Coronary artery (tissue), 2 donors: ENCODE measurements at regions not wholly inside any gene's neighbourhood (a gene's known extent, or its start where the extent isn't known, plus 50 kb on each side); places are given as distances from the start of the nearest gene placed in this dataset.

Experiments
- DNase-seq: peaks from one replicate; pipeline ENCODE4 v3.0.0-alpha.2; 2017; ENCODE audit warnings: low spot score
- H3K27ac ChIP-seq, 2 donors: fragments of 200-600 bp; sonication (generic); one replicate each; pipeline ENCODE4 v1.5.1; 2016 to 2019
- H3K4me3 ChIP-seq: fragments of 200-600 bp; sonication (generic); 2 replicates; pipeline ENCODE4 v1.5.1; 2016; ENCODE audit warnings: mild to moderate bottlenecking, moderate library complexity
- TF ChIP-seq, protein P1 (sequence below): fragments of 200-600 bp; sonication (generic); IDR thresholded peaks from one replicate; pipeline ENCODE4 v1.5.1; 2019; ENCODE audit warnings: antibody characterized with exemption

DNA sequence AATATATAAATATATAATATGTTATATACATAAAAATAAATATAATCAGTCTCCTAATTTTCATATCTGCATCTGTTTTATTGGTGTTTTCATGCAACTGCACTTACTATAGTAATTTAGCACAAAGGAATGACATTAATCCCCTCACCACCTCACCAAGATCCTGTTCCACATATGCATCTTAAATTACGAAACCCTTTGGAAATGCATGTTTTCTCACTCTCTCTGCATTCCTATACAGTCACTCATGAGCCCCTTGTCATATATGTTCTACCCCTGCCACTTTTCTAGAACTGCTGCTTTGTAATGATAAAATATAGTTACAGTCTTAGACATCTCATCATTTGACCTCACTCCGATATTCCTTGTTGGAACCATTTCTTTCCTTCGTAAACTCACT lies 728.7 kb upstream of the SLIT2 start:
- TF ChIP-seq, protein P1, sequence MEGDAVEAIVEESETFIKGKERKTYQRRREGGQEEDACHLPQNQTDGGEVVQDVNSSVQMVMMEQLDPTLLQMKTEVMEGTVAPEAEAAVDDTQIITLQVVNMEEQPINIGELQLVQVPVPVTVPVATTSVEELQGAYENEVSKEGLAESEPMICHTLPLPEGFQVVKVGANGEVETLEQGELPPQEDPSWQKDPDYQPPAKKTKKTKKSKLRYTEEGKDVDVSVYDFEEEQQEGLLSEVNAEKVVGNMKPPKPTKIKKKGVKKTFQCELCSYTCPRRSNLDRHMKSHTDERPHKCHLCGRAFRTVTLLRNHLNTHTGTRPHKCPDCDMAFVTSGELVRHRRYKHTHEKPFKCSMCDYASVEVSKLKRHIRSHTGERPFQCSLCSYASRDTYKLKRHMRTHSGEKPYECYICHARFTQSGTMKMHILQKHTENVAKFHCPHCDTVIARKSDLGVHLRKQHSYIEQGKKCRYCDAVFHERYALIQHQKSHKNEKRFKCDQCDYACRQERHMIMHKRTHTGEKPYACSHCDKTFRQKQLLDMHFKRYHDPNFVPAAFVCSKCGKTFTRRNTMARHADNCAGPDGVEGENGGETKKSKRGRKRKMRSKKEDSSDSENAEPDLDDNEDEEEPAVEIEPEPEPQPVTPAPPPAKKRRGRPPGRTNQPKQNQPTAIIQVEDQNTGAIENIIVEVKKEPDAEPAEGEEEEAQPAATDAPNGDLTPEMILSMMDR, result no peak
- Histone ChIP-seq H3K27ac (no peak overlapping the region), H3K4me3 (no peak overlapping the region)
- no peak for DNase-seq

DNA sequence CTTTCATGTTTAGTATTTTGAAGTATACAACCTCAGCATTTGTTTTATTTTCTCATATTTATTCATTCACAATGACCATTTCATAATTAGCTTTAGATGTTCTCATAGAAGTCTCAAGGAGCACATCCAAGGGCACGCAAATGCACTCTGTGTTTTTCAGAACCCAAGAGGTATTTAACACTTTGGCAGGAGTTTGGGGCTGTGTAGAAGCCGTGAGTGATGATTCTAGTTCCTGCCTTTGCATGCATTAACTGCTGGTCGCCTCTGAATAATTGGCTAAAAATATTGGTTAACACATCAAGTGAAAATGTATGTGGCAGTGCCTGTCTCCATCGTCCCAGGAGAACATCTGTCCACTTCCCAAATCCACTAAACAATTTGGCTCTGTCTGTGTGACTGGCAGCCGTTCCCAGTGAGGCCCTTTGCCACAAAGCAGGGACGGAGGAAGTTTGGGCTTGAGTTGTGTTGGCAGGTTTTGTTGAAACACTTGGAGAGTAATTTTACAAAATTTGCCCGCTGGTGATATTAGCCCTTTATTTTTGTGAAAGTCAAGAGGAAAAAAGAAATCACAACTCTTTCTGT lies 730.7 kb upstream of the SLIT2 start:
- TF ChIP-seq, protein P1, result no peak
- no peak for DNase-seq
- H3K4me3 ChIP-seq, result no peak overlapping the region
- H3K27ac ChIP-seq, result no peak overlapping the region

DNA sequence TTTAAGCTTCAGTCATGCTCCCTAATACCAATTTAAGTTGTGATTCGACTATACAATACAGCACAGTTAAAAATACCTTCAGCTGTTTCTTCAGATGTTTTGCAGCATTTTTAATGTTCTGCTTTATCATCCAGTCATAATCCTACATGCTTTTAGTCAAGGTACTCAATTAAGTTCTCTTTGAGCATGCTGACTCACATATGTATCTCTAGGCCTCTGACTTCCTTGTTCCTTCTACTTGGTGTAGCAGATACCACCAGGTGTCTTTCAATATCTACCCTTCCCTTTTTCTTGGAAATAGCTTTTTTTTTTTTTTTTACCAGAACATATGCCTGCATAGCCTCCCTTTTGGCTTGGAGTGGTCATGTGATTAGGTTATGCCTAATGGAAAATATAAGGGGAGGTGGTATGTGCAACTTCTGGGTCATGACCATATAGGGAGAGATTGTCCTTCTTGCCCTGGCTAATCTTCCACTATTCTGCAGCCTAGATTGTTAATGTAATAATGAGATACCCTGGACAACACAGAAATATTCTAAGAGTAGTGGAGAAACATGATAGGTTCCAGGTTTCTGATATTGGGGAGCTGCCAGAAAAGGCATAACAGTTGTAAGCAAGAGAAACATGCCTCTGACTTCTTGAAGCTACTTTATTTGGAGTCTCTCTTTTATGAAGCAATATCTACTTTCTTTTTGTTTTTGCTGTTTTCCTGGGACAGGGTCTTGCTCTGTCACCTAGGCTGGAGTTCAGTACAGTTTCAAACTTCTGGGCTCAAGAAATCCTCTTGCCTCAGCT lies 737.2 kb upstream of the SLIT2 start:
- H3K4me3 ChIP-seq, result no peak overlapping the region
- TF ChIP-seq, protein P1, result no peak
- H3K27ac ChIP-seq, result no peak overlapping the region
- no peak for DNase-seq

DNA sequence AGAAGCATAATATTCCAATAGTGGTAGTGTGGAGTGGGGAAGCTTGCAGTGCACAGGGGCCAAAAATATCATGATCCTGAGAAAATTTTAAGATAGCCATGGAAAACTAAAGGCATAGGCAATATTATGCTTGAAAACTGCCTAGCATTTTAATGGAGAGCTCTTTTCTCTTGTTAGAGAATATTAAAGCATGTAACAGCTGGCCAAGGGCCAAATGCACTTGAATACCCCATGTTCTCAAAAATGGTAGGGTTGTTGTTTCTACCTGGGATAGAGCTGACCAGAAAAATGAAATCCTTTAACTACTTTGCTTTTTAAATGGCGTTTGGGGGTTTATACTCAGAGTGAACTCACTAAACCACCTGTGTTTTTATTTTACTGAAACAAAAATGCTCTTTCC lies 739.6 kb upstream of the SLIT2 start:
- H3K4me3 ChIP-seq, result no peak overlapping the region
- TF ChIP-seq, protein P1, result no peak
- no peak overlapping the region for H3K27ac ChIP-seq
- DNase-seq, result no peak

DNA sequence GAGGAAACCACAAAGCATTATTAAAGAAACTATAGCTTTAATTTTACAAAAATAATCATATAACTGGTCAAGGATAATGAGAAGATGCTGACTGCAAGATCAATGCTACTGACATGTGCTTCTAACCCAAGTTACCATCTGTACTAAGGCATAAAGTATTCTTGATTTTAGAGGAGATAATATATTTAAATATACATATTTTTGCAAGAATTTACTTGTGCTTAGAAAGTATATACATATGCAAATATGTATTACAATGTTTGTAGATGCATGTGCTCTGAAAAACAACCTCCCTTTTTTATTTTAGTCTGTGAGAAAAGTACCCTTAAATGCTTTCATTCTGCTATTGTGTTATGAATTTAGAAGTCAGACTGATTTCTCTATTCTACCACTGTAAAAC lies 740.7 kb upstream of the SLIT2 start:
- no peak overlapping the region for H3K27ac ChIP-seq
- DNase-seq, result no peak
- TF ChIP-seq, protein P1, result no peak
- no peak overlapping the region for H3K4me3 ChIP-seq

DNA sequence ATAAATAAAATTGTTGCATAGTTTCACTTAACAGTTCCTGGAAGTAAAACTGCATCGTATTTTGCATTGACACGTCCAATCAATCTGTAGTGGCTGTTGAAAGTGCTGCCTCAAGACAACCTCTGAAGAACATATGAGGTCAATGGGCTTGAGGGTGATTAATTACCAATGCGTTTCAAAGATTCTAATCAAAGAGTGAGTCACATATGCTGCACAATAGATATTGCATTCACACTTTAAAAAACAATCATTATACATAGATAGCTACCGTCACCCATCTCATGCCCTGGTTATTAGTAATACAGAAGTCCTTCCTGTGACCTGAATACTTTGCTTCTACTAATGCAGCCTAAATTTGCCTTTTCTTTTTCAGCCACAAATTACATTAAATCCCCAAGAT lies 743.3 kb upstream of the SLIT2 start:
- Histone ChIP-seq H3K27ac (no peak overlapping the region), H3K4me3 (no peak overlapping the region)
- TF ChIP-seq, protein P1, result no peak
- DNase-seq, result no peak

DNA sequence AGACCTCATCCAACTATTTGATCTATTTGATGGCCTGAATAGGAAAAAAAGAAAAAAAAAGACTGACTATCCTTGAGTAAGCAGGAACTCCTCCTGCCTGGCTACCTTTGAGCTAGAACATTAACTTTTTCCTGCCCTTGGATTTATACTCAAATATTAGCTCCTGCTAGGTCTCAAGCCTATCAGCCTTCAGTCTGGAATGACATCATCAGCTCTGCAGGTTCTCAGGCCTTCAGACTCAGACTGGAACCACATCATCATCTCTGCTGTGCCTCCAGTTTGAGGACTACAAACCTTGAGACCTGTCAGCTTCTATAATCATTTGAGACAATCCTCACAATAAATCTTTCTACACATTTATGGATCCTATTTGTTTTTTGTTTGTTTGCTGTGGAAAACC lies 754.0 kb upstream of the SLIT2 start:
- H3K4me3 ChIP-seq, result no peak overlapping the region
- DNase-seq, result no peak
- H3K27ac ChIP-seq, result no peak overlapping the region
- TF ChIP-seq, protein P1, result no peak
